ENCODE measurements at regions not wholly inside any gene's neighbourhood (a gene's known extent, or its start where the extent isn't known, plus 50 kb on each side); places are given as distances from the start of the nearest gene placed in this dataset.

- TF ChIP-seq TAF1 (IDR thresholded peaks at IDR 0.05; ENCODE audit: low read depth, low read length) (no peak), POLR2A (IDR thresholded peaks at IDR 0.05; ENCODE audit: low read depth, low read length) (no peak), POLR2AphosphoS5 (IDR thresholded peaks at IDR 0.05; ENCODE audit: low read depth, low read length) (no peak), SPI1 (IDR thresholded peaks at IDR 0.05; ENCODE audit: low read depth, low read length) (peak; percentile 92), PAX5 (IDR thresholded peaks at IDR 0.05; ENCODE audit: insufficient read depth, low read length, severe bottlenecking) (no peak)
Measured at GRCh38 chr2:14303366-14304115, 329.0 kb upstream of the LRATD1 start.
